Activated B cell treated with CpG ODN at 0.5 μM for 24 hours (primary cell): ENCODE measurements at regions not wholly inside any gene's neighbourhood (a gene's known extent, or its start where the extent isn't known, plus 50 kb on each side); places are given as distances from the start of the nearest gene placed in this dataset.

ENCODE experiments used
- ATAC-seq: fragments of 200-7000 bp; cut with Tn5 transposase; one replicate; pipeline ENCODE4 v1.10.0; 2021; ENCODE audit warnings: low read depth, mild to moderate bottlenecking, moderate library complexity
- CTCF ChIA-PET: fragments of 350-600 bp; sonication (Branson Sonifier 250); formaldehyde crosslinking; loops from one replicate; lab custom pipeline; 2021; ENCODE audit warnings: antibody characterized with exemption; lab: Charles Lee
- POLR2A ChIA-PET: fragments of 350-600 bp; sonication (Branson Sonifier 250); formaldehyde crosslinking; loops from one replicate; lab custom pipeline; 2021; ENCODE audit warnings: antibody characterized with exemption; lab: Charles Lee
- DNase-seq: peaks from one replicate; pipeline ENCODE4 v3.0.0; 2022
- H3K27ac Mint-ChIP-seq: one replicate; pipeline ENCODE4 v1.8.0; 2020; ENCODE audit warnings: mixed read lengths
- H3K27me3 Mint-ChIP-seq: one replicate; pipeline ENCODE4 v1.8.0; 2021; ENCODE audit warnings: mixed read lengths
- H3K36me3 Mint-ChIP-seq: one replicate; pipeline ENCODE4 v1.8.0; 2021; ENCODE audit warnings: low read depth, mixed read lengths
- H3K4me1 Mint-ChIP-seq: one replicate; pipeline ENCODE4 v1.8.0; 2021; ENCODE audit warnings: mixed read lengths
- H3K4me3 Mint-ChIP-seq: one replicate; pipeline ENCODE4 v1.8.0; 2020; ENCODE audit warnings: mild to moderate bottlenecking, mixed read lengths
- H3K9me3 Mint-ChIP-seq: one replicate; pipeline ENCODE4 v1.8.0; 2020; ENCODE audit warnings: mixed read lengths
- CTCF ChIP-seq: fragments of 200-600 bp; IDR thresholded peaks from one replicate; pipeline ENCODE4 v1.8.0; 2022; ENCODE audit warnings: antibody characterized with exemption, mild to moderate bottlenecking
- intact Hi-C: fragments of 100-400 bp; cut with micrococcal nuclease; formaldehyde crosslinking; loops from one replicate; pipeline ENCODE4 v1.15.1; 2024

GRCh38 chr9:87270848-87271234 lies 226.8 kb upstream of the DAPK1 start:
- Mint-ChIP-seq H3K4me1 (no peaks in the 10 kb centered on the region), H3K4me3 (no peak overlapping the region), H3K9me3 (no peaks in the 10 kb centered on the region), H3K27me3 (peaks cover 5% of the 10 kb centered on the region), H3K36me3 (no peaks in the 10 kb centered on the region), H3K27ac (no peak overlapping the region)
- intact Hi-C loops = no loop called here
- TF ChIP-seq CTCF = no peak
- no peak for ATAC-seq
- no peak for DNase-seq
- ChIA-PET CTCF (no interaction called here), POLR2A (no interaction called here)

GRCh38 chr9:87271696-87272477 lies 225.8 kb upstream of the DAPK1 start:
- ATAC-seq (no peak), DNase-seq (no peak)
- Mint-ChIP-seq H3K36me3 (no peaks in the 10 kb centered on the region), H3K4me3 (no peak overlapping the region), H3K4me1 (no peaks in the 10 kb centered on the region), H3K27me3 (peaks cover 5% of the 10 kb centered on the region), H3K9me3 (no peaks in the 10 kb centered on the region), H3K27ac (no peak overlapping the region)
- intact Hi-C loops = no loop called here
- TF ChIP-seq CTCF = no peak
- POLR2A ChIA-PET = no interaction called here
- CTCF ChIA-PET = no interaction called here

DNA sequence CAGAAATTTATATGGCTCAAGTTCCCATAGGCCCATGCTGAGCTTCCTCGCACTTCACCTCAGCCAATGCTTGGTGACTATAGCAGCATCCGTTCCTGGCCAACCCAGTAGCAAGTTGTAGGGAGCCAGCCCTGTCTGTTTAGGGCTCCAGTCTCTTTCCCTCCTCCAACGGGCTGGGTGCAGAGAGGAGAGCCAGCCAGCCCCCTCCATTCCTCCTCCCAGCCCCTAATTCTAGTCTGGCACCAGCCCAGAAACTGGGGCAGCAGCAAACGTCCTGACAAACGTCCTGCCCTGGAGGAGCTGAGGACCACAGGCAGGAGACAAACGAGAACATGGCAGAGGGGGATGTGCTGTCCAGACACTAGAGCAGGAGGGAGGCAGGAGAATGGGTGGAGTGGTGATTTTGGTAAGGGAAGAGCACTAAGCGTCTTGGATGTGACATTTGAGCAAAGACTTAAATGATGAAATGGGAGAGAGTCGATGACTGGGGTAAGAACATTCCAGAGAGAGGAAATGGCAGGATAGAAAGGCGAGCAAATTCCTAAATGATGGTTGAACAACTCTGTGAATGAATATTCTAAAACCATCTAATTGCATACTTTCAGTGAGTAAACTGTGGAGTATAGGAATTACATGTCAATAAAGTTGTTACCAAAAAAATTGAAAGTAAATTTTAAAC lies 222.5 kb upstream of the DAPK1 start:
- ATAC-seq (no peak), DNase-seq (no peak)
- no peaks in the 10 kb centered on the region for H3K9me3 Mint-ChIP-seq
- no peaks in the 10 kb centered on the region for H3K4me1 Mint-ChIP-seq
- no peak overlapping the region for H3K27ac Mint-ChIP-seq
- H3K4me3 Mint-ChIP-seq = no peak overlapping the region
- TF ChIP-seq CTCF = no peak
- H3K27me3 Mint-ChIP-seq = peaks cover 5% of the 10 kb centered on the region
- no peaks in the 10 kb centered on the region for H3K36me3 Mint-ChIP-seq
- ChIA-PET POLR2A (no interaction called here), CTCF (no interaction called here)
- intact Hi-C loops = no loop called here

- no peaks in the 10 kb centered on the region for H3K4me1 Mint-ChIP-seq
- H3K4me3 Mint-ChIP-seq = no peak overlapping the region
- ChIA-PET CTCF (no interaction called here), POLR2A (no interaction called here)
- no peaks in the 10 kb centered on the region for H3K27me3 Mint-ChIP-seq
- H3K36me3 Mint-ChIP-seq = no peaks in the 10 kb centered on the region
- no peaks in the 10 kb centered on the region for H3K9me3 Mint-ChIP-seq
- ATAC-seq (no peak), DNase-seq (no peak)
- intact Hi-C loops = no loop called here
- H3K27ac Mint-ChIP-seq = no peak overlapping the region
- TF ChIP-seq CTCF = no peak
Measured at GRCh38 chr9:87276327-87276841, 221.3 kb upstream of the DAPK1 start.

DNA sequence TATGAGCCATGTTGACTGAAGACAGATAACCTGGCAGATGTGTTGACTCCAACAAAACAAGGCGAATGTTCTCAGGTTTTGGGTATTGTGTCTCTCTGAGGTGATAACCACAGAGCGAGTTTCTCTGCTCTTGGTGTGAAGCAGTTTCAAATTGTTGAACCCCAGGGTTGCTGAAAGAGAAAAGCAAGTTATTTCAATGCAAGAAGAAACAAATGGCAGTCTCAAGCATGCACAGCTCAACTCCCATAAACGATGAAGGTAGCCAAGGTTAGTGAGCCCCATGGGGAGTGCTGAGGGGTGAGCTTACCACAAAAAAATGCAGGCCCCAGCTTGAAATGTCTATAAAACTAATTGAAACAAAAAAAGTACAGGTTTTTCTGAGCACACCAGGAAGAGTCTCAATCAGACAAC lies 220.8 kb upstream of the DAPK1 start:
- H3K36me3 Mint-ChIP-seq = no peaks in the 10 kb centered on the region
- intact Hi-C loops = no loop called here
- ChIA-PET POLR2A (no interaction called here), CTCF (no interaction called here)
- no peaks in the 10 kb centered on the region for H3K9me3 Mint-ChIP-seq
- TF ChIP-seq CTCF = no peak
- H3K4me1 Mint-ChIP-seq = no peaks in the 10 kb centered on the region
- DNase-seq = no peak
- no peak for ATAC-seq
- H3K27ac Mint-ChIP-seq = no peak overlapping the region
- H3K4me3 Mint-ChIP-seq = no peak overlapping the region
- H3K27me3 Mint-ChIP-seq = no peaks in the 10 kb centered on the region
